Stromal cell of bone marrow (primary cell): ENCODE measurements at regions not wholly inside any gene's neighbourhood (a gene's known extent, or its start where the extent isn't known, plus 50 kb on each side); places are given as distances from the start of the nearest gene placed in this dataset.

Experiments used
- DNase-seq: peaks from one replicate; pipeline ENCODE4 v3.0.0-alpha.2; 2012; ENCODE audit warnings: low read depth

DNA sequence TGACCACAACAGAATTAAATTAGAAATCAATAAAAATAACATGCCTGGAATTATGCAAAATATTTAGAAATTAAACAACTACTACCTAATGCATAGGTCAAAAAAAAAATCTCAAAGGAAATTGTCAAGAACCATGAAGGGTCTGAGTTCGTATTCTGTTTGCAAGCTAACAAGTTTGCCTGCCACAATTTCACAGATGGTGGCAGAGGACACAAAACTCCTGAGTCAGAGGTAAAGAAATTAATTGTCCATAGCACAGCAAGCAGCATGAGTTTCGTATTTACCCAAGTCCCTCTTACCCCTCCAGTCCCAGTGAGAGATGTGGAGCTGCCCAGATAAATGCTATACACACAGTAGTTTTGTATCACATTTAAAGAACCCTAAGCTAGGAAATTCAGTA is 675.9 kb downstream of the UQCRFS1 start:
- no peak for DNase-seq

DNA sequence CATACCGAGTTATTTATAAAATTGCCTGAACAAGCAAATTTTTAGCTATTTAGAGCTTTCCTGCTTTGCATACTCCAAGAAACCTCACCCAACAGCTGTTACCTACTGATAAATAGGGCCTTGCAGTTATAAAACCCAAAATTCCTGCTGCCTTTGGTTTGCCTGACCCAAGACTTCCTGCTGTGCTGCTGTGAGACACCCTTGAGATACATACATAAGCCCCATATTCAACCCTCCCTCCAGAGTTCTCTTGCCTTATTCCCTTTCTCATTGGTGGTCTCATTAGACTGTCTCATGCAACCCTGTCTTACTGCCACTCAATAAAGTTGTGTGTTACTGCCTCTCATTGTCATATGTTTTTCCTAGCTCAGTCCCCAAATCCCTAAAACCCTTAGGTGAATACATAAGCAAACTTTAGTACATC is 677.6 kb downstream of the UQCRFS1 start:
- DNase-seq: no peak

DNA sequence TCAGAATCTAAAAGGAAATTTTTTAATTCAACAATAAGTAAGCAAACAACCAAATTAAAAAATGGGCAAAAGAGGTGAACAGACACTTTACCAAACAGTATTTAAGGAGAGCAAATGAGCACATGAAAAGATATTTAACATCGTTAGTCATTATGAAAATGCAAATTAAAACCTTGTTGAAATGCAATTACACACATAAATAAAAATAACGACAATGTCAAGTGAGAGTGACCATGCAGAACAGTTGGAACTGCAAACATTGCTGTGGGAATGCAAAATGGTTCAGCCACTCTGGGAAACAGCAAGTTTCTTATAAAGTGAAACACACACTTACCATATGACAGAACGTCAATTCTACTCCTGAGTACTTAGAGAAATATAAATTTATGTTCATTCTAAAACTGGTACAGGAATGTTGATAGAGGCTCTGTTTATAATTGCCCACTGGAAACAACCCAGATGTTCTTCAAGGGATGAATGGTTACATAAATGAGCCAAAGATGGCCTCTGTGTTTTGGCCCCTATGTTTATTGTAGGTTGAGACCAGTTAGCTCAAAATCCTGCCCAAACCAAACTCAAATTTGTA is 678.1 kb downstream of the UQCRFS1 start:
- DNase-seq: no peak

DNA sequence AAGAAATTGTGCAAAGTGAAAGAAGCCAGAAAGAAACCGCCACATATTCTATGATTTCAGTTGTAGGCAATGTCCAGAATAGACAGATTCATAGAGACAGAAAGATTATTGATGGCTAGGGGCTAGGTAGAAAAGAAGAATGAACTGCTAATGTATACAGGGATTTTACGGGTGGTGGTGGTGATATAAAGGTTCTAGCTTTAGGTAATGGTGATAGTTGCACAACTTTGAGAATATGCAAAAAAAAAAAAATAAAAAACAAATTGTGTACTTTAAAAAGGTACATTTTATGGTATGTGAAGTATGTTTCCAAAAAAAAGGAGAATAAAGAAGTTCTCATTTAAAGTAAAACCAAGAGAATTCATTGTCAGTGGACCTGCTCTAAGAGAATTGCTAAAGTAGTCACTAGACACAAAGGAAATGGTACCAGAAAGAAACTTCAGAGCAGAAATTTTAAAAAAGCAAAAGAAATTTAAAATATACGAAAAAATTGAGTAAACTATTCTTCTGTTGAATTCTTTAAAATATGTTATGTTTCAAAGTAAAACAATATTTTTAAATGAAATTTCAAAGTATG is 680.1 kb downstream of the UQCRFS1 start:
- DNase-seq: no peak

DNA sequence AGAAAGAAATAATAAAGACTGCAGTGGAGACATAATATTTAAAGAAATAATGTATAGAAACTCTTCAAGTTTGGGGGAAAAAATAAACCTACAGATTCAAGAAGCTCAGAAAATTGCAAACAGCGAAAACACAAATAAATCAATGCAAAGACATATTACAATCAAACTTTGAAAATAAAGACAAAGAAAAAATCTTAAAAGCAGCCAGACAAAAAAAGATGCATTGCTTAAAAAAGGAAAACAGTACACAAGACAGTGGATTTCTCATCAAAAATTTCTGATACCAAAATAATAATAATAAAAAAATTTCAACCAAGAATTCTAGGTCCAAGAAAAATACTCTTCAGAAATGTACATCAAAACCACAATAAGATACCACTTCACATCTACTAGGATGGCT is 681.0 kb downstream of the UQCRFS1 start:
- DNase-seq: no peak

DNA sequence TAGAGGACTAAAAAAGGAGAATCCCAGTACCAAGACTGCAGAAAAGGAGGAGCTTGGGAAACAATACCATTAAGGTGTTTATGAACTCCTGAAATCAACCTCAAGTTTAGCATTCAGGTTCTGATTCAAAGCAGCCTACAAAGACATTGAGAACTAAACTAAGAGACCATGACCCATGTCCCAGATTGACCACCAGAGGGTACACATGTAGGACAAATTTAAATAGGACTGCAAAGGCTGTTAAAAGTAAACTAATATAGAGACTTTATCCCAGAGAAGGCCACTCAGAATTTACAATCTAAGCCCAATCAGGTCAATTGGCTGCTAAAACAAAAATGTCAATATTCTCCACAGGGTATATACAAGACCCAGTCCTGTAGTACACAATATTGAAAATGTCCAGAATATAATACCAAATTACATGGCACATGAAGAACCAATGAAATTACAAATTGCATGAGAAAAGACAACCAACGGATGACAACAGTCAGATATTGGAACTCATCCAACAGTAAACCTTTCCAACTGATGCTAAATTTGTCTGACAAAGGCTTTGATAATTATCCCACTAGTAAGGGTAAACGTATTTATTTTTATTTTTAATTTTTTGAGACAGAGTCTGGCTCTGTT is 682.4 kb downstream of the UQCRFS1 start:
- DNase-seq: no peak

DNA sequence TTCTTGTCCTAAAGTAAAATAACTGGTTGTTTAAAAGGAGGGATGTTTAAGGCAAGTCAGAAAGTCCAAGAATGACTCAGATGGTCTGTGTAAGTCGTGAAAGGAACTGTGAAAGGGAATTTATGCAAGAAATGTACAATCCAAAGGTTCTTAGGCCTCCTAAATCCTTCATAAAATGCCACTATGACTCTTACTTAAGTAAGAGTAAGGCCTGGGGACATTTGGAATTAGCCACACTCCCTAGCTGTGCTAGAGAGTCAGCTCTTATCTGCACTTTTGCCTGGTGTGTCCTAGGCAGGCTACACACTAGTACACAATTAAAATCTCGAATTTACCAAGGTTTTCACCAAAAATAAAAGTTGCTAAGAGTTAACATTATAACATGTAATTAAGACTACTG is 686.9 kb downstream of the UQCRFS1 start:
- DNase-seq: no peak

DNA sequence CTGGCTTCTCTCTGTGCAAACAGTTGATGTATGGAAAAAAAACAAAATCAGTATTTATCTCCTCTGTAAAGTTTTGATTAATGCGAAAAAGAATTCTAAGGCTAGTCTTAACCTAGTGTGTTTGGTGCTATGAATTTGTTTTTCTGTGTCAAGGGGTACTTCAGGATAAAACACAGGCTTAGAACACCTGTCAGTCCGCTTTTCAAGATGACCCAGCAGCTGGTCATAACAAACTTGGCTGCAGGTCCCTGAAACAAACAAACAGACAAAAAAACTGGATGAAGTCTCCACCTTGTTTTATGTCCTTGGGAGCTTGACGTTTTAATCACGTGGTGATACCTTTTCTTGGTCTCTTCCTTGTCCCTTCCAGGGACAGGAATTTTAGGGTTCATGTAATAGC is 689.3 kb downstream of the UQCRFS1 start:
- no peak for DNase-seq

DNA sequence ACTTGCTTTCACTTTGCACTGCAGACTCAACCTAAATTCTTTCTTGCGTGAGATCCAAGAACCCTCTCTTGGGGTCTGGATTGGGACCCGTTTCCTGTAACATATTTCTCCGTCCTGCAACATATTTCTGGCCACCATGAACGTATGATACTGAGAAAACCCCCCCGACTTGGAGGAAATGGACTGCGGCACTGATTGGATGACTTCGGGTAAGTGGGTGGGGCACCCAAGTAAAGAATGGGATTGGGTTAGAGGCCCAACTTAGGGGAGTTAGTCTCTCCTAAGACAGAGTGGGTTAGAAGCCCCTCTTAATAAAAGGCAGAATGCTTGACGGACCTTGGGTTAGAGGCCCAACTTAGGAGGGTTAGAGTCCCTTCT is 690.4 kb downstream of the UQCRFS1 start:
- no peak for DNase-seq

DNA sequence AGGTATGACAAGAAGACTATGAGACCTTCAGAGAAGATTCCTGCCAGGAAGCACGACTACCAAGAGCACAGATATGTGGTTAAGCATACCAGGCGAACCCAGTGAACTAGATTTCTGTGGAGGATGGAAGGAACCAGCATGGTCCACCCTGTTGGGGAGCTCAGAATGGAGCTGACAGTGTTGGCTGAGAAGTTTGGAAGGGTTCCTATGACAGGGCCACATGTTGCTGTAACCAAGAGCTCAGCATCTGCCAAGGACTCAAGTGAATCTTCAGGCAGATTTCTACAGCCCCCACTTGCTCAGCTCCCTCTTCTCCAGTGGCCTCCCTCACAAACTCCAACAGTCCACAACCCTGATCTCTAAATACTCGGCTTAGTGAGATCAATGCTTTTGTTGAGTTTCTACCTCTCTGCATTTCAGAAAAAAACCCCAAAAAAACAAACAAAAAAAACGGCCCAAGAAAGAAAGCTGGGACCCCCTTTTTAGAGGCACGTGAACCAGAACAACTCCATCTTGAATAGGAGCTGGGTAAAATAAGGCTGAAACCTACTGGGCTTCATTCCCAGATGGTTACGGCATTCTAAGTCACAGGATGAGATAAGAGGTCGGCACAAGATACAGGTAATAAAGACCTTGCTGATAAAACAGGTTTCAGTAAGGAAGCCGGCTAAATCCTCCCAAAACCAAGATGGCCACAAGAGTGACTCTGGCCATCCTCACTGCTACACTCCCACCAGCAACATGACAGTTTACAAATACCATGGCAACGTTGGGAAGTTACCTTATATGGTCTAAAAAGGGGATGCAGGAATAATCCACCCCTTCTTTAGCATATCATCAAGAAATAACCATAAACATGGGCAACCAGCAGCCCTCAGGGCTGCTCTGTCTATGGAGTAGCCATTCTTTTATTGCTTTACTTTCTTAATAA is 691.1 kb downstream of the UQCRFS1 start:
- DNase-seq: no peak

DNA sequence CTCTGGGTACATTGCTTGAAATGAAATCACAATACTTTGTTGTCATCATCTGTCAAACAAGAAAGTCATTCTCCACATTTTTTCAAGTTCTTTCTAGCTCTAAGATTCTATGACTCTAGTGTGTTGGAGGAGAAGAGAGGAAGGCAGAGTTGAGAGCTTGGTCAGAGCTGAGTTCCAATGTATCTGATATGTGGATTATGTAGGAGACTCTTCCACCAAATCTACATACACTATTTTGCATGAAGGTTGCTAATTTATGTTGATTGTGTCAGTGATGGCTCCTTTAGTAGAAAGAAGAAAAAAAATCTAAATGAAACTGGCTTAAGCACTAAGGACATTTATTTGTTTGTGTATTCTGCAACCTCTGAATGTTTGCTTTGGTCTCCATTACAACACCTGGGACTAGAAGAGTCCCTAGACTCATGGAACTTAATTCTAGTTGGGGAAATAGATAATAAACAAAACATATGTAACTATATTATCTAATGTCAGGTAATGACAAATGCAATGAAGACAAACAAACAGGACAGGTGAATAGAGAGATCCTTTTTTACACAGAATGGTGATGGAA is 691.9 kb downstream of the UQCRFS1 start:
- no peak for DNase-seq

DNA sequence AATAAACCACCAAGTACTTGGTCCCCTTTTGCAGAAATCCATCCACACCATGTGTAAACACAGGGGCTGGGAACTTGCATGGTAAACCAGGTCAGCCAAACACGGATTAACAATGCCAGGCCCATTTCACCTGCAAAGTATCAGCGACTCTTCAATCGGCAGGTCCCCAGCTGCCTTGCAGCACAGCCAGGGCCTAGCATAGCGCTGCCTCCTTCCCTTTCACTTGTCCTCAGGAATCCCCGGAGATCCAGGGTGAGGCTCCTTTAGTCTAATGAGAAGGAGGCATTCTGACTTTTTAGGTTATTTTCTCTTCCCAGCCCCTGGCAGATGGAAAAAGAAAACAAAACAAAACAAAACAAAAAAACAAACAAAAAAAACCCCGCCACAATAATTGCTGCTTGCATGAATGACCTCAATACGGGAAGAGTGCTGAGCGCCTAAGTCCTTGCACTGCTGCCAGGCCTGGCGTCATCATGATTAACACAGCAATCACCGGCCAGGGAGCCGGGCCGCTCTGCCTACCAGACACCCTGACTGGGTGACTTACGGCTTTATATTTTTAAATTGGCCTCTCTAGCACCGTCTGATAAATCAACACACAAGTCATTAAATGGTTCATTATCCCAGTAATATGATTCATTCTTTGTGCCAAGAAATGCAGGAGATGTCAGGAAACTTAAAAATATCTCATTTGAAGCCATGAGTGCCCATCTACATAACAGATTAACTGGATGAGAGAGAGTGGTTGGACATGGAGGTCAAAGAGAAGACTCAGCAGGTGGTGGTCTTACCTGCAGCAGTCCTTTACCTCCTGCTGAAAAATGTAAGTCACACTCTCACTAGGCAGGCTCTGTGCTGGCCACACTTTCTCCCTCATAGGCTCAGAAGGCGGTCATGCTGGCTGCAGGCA is 692.7 kb downstream of the UQCRFS1 start:
- peak; percentile 47 for DNase-seq

DNA sequence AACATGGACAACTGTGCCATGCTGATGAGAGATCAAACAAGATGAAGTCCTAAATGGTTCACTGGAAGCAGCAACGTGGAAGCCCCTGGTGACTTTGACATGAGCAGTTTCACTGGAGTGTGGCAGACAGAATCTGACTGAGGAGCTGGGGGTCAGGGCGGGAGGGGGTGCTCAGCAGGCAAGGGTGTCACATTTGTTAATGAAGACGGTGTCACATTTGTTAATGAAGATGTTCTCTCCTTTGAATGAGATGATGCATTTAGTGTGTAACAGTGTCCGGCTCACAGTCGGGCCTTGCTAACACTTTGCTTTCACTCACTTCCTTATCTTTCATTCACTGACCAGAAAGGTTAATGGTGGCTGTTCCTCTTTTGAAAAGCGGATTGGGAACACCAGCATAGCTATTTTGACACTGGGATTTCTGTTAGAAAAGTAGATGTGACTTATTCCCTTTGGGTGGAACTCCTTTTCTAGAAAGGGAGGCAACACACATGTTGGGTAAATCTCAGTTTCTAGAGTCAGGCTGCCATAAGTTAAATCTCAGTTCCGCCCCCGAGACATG is 693.7 kb downstream of the UQCRFS1 start:
- DNase-seq: no peak

DNA sequence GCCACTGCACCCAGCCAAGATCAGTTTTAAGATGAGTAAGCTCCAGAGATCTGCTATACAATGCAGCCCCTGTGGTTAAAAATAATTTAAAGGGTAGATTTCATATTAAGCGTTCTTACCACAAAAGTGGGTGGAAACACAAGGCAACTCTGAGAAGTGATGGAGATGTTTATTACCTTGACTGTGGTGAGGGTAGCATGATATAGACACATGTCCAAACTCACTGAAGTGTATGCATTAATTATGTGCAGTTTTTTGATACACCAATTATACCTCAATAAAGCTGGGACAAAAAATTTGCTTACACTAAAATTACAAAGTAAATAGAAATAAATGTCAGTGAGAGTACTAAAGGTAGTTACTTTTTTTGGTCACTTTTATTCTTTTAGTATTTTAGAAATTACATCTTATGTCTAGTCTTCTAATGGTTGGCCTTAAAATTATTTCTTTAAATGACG is 696.5 kb downstream of the UQCRFS1 start:
- no peak for DNase-seq

DNA sequence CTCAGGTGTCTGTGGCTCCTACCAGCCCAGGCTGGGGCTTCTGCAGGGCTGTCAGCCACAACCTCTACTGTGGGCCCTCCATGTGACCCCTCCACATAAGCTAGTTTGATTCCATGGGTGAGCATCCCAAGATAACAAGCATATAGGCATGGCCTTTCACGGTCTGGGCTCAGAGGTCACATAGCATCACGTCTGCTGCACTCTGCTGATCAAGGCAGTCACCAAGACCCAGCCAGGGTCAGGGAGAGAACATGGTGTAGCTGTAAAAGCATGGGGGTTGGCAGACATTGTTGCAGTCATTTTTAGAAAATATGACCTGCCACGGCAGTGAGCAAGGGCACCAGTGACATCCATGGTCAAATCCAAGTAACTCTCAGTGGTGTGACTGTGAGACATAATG is 698.8 kb downstream of the UQCRFS1 start:
- DNase-seq: no peak

DNA sequence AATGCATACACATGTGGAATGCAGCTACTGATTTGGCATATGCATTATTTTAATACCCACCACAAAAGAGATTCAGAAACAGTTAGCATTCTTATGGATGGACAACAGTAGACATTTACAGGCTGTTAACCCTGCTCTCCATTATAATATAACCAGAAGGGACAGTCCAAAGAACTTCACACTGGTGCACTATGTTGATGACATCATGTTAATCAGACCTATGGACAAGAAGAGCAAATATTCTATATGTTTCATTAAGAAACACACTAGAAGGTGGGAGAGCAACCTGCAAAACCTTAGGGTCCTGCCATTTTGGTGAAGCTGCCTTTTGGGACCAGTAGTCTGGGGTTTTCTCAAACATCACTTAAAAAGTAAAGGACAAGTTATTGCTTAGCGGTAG is 701.3 kb downstream of the UQCRFS1 start:
- no peak for DNase-seq

DNA sequence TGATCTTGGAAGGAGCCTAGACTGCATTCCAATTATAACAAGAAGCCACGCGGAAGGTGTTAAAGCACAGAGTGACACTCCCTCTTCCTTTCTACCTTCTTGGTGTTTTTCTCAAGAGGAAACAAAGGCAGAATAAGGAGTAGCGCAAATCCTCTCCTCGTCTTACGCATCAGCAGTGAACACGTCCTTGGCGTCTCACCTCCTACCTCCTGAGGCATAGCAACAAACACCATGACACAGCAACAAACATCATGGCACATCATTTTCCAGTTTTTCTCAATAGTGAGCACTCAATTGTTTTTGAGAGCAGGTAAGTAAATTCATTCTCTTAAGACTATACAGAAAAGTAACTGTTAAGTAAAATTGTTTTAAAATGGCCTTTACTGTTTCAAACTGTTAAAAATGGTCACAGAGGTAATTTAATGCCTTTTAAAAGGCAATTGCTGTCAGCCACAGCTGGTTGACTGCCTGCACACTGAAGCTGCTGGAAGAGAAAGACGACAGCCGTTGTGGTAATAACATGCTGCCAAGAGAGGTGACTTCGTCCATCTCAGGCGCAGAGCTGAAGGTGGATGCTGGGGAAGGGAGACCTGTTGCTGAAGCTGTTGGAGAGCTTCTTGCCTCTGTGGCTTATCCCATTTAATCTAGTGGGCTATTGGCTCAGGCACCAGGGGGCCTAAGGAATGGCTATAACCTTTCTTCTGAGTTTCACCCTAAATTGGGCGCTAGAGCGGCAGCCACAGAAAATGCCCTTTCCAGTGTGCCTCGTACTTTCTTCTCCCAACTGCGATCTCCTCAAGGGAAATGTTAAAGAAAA is 703.7 kb downstream of the UQCRFS1 start:
- no peak for DNase-seq

DNA sequence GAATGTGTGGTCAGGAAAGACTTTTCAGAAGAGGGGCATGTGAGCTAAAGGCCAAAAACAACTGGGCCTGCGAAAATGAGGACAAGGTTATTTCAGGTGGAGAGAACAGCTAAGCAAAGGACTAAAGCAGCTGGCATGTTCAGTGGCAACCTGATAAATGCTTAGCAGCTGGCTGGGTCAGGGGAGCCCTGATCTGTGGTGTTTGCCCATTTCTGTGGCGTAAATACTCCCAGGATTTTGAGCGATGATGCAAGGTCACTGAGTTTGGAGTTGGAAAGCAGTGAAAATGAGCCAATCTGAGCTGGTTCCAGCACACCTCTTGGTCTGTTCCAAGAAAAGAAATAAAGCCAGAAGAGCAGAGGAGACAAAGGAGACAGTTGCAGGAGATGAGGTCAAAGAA is 704.3 kb downstream of the UQCRFS1 start:
- no peak for DNase-seq

DNA sequence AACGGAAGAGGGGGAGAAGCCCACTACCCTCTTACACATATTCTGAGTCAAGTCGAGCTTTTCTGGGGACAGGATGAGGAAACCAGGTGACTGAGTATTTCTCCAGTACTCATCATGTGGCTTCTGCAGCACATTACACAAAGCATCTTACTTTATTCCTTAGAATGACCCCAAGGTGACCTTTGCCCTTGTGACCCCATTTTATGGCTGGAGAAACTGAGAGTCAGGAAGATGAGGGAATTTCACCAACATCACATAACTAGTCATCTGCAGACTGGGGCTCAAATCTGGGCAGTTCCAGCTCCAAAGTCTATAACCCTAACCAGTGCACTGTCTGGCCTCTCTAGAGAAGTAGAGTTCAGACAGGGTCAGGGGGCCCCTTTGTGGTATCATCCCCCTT is 707.0 kb downstream of the UQCRFS1 start:
- no peak for DNase-seq

DNA sequence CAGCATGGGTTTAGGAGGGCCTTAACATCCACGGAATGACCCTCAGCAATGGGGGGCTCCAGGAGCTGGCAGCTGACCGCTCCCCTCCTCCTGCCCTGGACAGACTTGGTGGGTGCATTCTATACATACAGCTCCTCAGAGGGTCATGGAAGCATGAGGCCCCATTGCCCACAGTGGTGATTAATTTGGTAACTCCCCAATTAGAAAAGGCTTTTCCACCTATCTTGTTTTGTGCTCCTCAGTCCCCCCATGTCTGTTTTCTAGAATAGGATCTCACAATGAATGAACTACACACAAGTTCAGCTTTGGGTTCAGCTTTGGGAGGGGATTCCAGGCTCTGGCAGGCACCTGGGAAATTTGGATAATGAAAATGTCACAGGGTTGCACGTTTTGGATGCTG is 707.8 kb downstream of the UQCRFS1 start:
- no peak for DNase-seq
